HepG2 (cell line): ENCODE measurements at regions not wholly inside any gene's neighbourhood (a gene's known extent, or its start where the extent isn't known, plus 50 kb on each side); places are given as distances from the start of the nearest gene placed in this dataset.

Experiments
- ATAC-seq: fragments of 200-7000 bp; cut with Tn5 transposase; 3 replicates; pipeline ENCODE4 v1.9.1; 2020; ENCODE audit warnings: mild to moderate bottlenecking, moderate library complexity
- BruUV-seq: library from RNA; stranded (reverse); fragments of 400-500 nt; replicated peaks from 2 replicates; lab custom pipeline; 2021; lab: Mats Ljungman, UMichigan
- CTCF ChIA-PET: fragments of 300-600 bp; formaldehyde crosslinking; extraction: SDS; loops from one replicate; lab custom pipeline; 2021; ENCODE audit warnings: low total read pairs, inconsistent platforms, low intra/inter-chr PET ratio; lab: Yijun Ruan, JAX
- POLR2A ChIA-PET: fragments of 350-600 bp; sonication (Branson Sonifier 250); formaldehyde crosslinking; loops from one replicate; lab custom pipeline; 2020; ENCODE audit warnings: antibody characterized with exemption, inconsistent platforms; lab: Yijun Ruan, JAX
- DNase-seq: peaks from one replicate; pipeline ENCODE4 v3.0.0-alpha.2; 2015; ENCODE audit warnings: low spot score
- FAIRE-seq: peaks from 3 replicates; lab custom pipeline; 2011; peaks lifted over from hg19 to GRCh38; lab: Jason Lieb, UNC
- H2AFZ ChIP-seq: one replicate; pipeline ENCODE4 v1.6.1; 2011; ENCODE audit warnings: low read length, inconsistent platforms
- H3K27ac ChIP-seq: fragments of 300-600 bp; 3 replicates; pipeline ENCODE4 v1.8.0; 2011; ENCODE audit warnings: mixed run types, mild to moderate bottlenecking, mixed read lengths, low read length, inconsistent platforms; ENCODE audit not compliant: insufficient read depth; ENCODE audit errors: extremely low read length
- H3K27me3 ChIP-seq, 2 experiments: fragments of 200-600 bp in 1 of 2; 2 replicates in 1 of 2; 3 replicates in 1 of 2; pipeline versions ENCODE4 v1.6.0 to v1.8.0; 2011; ENCODE audit warnings: low read length in 2 of 2, mild to moderate bottlenecking in 2 of 2, moderate library complexity in 2 of 2, inconsistent platforms in 1 of 2; ENCODE audit not compliant: insufficient read depth in 2 of 2, control insufficient read depth in 1 of 2
- H3K36me3 ChIP-seq, 2 experiments: fragments of 200-600 bp in 1 of 2; replicated peaks in 1 of 2; 2 replicates in 1 of 2; 3 replicates in 1 of 2; pipeline versions ENCODE4 v1.5.1 to v1.8.0; 2011; ENCODE audit warnings: low read length in 2 of 2, inconsistent platforms in 1 of 2; ENCODE audit not compliant: insufficient read depth in 2 of 2, control insufficient read depth in 1 of 2
- H3K4me1 ChIP-seq: 2 replicates; pipeline ENCODE4 v1.5.1; 2012; ENCODE audit warnings: low read length, inconsistent platforms; ENCODE audit not compliant: insufficient read depth
- H3K4me2 ChIP-seq: 2 replicates; pipeline ENCODE4 v1.6.0; 2011; ENCODE audit warnings: low read depth, low read length, inconsistent platforms
- H3K4me3 ChIP-seq, 3 experiments: fragments of 200-600 bp in 1 of 3; sonication (generic), shearing (Covaris generic) in 1 of 3; replicated peaks in 1 of 3; 2 replicates each; pipeline ENCODE4 v1.5.1; 2011 to 2016; ENCODE audit warnings: low read length in 3 of 3, inconsistent platforms in 2 of 3, low read depth in 2 of 3, mild to moderate bottlenecking in 2 of 3, control low read depth in 1 of 3, mixed read lengths in 1 of 3; ENCODE audit not compliant: insufficient read depth in 1 of 3
- H3K79me2 ChIP-seq: one replicate; pipeline ENCODE4 v1.6.1; 2011; ENCODE audit warnings: low read length, inconsistent platforms; ENCODE audit not compliant: insufficient read depth
- H3K9ac ChIP-seq: 2 replicates; pipeline ENCODE4 v1.6.0; 2011; ENCODE audit warnings: mild to moderate bottlenecking, low read depth, low read length, inconsistent platforms; ENCODE audit not compliant: insufficient read depth
- H3K9me3 ChIP-seq: 2 replicates; pipeline ENCODE4 v1.5.1; 2012; ENCODE audit warnings: mild to moderate bottlenecking, low read length
- H4K20me1 ChIP-seq: 2 replicates; pipeline ENCODE4 v1.6.0; 2011; ENCODE audit warnings: inconsistent platforms, mild to moderate bottlenecking, low read length, moderate library complexity; ENCODE audit not compliant: insufficient read depth
- FOXP1 ChIP-seq, 2 experiments: fragments of 450-650 bp in 1 of 2; IDR thresholded peaks; 2 replicates each; pipeline ENCODE4 v1.6.1; 2017 to 2018; ENCODE audit warnings: antibody characterized with exemption in 1 of 2
- GPN1 ChIP-seq: sonication (generic); formaldehyde crosslinking; IDR thresholded peaks from 2 replicates; pipeline ENCODE4 v1.5.1; 2020; ENCODE audit warnings: missing genetic modification reagents, borderline replicate concordance
- HNRNPL ChIP-seq: fragments of 200-400 bp; formaldehyde crosslinking; IDR thresholded peaks from 2 replicates; pipeline ENCODE4 v1.6.1; 2017; ENCODE audit warnings: mild to moderate bottlenecking, low read depth, low read length
- NFATC3 ChIP-seq: sonication (generic); formaldehyde crosslinking; IDR thresholded peaks from 2 replicates; pipeline ENCODE4 v1.5.1; 2020; ENCODE audit warnings: mild to moderate bottlenecking, missing genetic modification reagents
- REPIN1 ChIP-seq: sonication (generic); formaldehyde crosslinking; IDR thresholded peaks from 2 replicates; pipeline ENCODE4 v1.8.0; 2022; ENCODE audit warnings: missing genetic modification reagents, low read depth, mild to moderate bottlenecking, borderline replicate concordance
- ZBTB42 ChIP-seq: sonication (generic); formaldehyde crosslinking; IDR thresholded peaks from 2 replicates; pipeline ENCODE4 v1.5.0; 2020; ENCODE audit warnings: mild to moderate bottlenecking, missing genetic modification reagents
- ZC3H13 ChIP-seq: sonication (generic); formaldehyde crosslinking; IDR thresholded peaks from 2 replicates; pipeline ENCODE4 v1.8.1; 2023; ENCODE audit warnings: mild to moderate bottlenecking, missing genetic modification reagents, moderate library complexity
- ZFAT ChIP-seq: sonication (generic); formaldehyde crosslinking; conservative IDR thresholded peaks from 2 replicates; pipeline ENCODE4 v1.8.1; 2023; ENCODE audit warnings: missing genetic modification reagents, inconsistent platforms
- ZMYM2 ChIP-seq: sonication (generic); formaldehyde crosslinking; IDR thresholded peaks from 2 replicates; pipeline ENCODE4 v1.8.0; 2022; ENCODE audit warnings: mild to moderate bottlenecking, missing genetic modification reagents
- ZNF547 ChIP-seq: sonication (generic); formaldehyde crosslinking; IDR thresholded peaks from 2 replicates; pipeline ENCODE4 v1.5.1; 2020; ENCODE audit warnings: mild to moderate bottlenecking, missing genetic modification reagents
- ZNF775 ChIP-seq: sonication (generic); formaldehyde crosslinking; IDR thresholded peaks from 2 replicates; pipeline ENCODE4 v1.4.0; 2020; ENCODE audit warnings: missing genetic modification reagents, mild to moderate bottlenecking, moderate library complexity, borderline replicate concordance
- WGBS: methylation state at CpG from one replicate; pipeline ENCODE4 v1.1.6; 2017; ENCODE audit warnings: low lambda C conversion rate; 5-methylcytosine and 5-hydroxymethylcytosine counted together
- in situ Hi-C: cut with HindIII; loops from 2 replicates; pipeline ENCODE4 v1.10.0; 2017; ENCODE audit warnings: low pct_unique_long_range_greater_than_20kb; ENCODE audit not compliant: extremely low pct_ligation_motif_present
- intact Hi-C: fragments of 100-400 bp; cut with micrococcal nuclease; formaldehyde crosslinking; loops from one replicate; pipeline ENCODE4 v1.10.0; 2022; ENCODE audit not compliant: unreplicated experiment
- TF ChIP-seq, protein P1 (sequence below): sonication (generic); formaldehyde crosslinking; IDR thresholded peaks from 2 replicates; pipeline ENCODE4 v1.4.0; 2020; ENCODE audit warnings: mild to moderate bottlenecking, missing genetic modification reagents

DNA sequence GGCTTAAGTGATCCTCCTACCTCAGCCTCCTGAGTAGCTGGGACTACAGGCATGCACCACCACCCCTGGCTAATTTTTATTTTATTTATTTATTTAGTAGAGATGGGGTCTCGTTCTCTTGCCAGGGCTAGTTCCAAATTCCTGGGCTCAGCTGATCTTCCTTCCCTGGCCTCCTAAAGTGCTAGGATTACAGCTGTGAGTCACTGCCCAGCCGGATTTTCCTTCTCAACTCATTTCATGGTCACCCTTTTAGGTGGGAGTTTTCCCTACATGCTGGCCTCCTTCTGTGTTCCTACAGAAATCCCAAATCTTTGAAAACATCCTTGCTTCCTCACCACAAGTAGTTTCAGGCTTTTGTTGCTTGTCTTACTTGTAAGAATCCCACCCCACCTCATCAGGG, 102.1 kb upstream of the SIAH1 start:
- Histone ChIP-seq H4K20me1 (no peaks in the 10 kb centered on the region), H3K4me1 (no peaks in the 10 kb centered on the region), H3K36me3 (no peaks in the 10 kb centered on the region), H3K79me2 (no peaks in the 10 kb centered on the region), H3K4me2 (no peak overlapping the region), H3K27ac (no peak overlapping the region), H3K4me3 (no peak overlapping the region), H3K9ac (no peak overlapping the region), H3K9me3 (no peaks in the 10 kb centered on the region), H3K27me3 (no peaks in the 10 kb centered on the region; a peak in 1 of 5 replicates), H2AFZ (no peak overlapping the region)
- ATAC-seq: no peak
- CTCF ChIA-PET: no interaction called here
- TF ChIP-seq ZNF547 (CRISPR knock-in tag) (no peak), ZMYM2 (CRISPR knock-in tag) (no peak), ZNF775 (no peak), NFATC3 (no peak), ZBTB42 (CRISPR knock-in tag) (no peak), REPIN1 (no peak), HNRNPL (no peak), ZFAT (no peak), GPN1 (CRISPR knock-in tag) (no peak), ZC3H13 (CRISPR knock-in tag) (no peak), FOXP1 (IDR thresholded peaks at IDR 0.05) (no peak), FOXP1 (CRISPR knock-in tag; IDR thresholded peaks at IDR 0.05) (no peak)
- TF ChIP-seq, protein P1, sequence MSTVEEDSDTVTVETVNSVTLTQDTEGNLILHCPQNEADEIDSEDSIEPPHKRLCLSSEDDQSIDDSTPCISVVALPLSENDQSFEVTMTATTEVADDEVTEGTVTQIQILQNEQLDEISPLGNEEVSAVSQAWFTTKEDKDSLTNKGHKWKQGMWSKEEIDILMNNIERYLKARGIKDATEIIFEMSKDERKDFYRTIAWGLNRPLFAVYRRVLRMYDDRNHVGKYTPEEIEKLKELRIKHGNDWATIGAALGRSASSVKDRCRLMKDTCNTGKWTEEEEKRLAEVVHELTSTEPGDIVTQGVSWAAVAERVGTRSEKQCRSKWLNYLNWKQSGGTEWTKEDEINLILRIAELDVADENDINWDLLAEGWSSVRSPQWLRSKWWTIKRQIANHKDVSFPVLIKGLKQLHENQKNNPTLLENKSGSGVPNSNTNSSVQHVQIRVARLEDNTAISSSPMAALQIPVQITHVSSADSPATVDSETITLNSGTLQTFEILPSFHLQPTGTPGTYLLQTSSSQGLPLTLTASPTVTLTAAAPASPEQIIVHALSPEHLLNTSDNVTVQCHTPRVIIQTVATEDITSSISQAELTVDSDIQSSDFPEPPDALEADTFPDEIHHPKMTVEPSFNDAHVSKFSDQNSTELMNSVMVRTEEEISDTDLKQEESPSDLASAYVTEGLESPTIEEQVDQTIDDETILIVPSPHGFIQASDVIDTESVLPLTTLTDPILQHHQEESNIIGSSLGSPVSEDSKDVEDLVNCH (CRISPR knock-in tag): no peak
- POLR2A ChIA-PET: interaction anchor here (0.6 kb wide), 1 partner anchor 1398 kb away, joined by 3 read pairs; no protein-coding TSS in a partner anchor
- intact Hi-C loops (no loop called here), in situ Hi-C loops (no loop called here)
- DNase-seq: no peak
- WGBS: 5% methylated on average over 2 of the region's 2 CpGs
- no peak for FAIRE-seq
- no TSS peak for BruUV-seq
